Endothelial cell of umbilical vein (primary cell): ENCODE measurements at regions not wholly inside any gene's neighbourhood (a gene's known extent, or its start where the extent isn't known, plus 50 kb on each side); places are given as distances from the start of the nearest gene placed in this dataset.

ENCODE experiments used
- BruUV-seq: library from RNA; stranded (reverse); fragments of 400-500 nt; replicated peaks from 2 replicates; lab custom pipeline; 2021; lab: Mats Ljungman, UMichigan
- CTCF ChIA-PET: fragments of 300-600, 350-600 bp; sonication (Branson Sonifier 250); formaldehyde crosslinking; loops from one replicate; lab custom pipeline; 2021; ENCODE audit warnings: antibody characterized with exemption, inconsistent platforms; lab: Charles Lee
- POLR2A ChIA-PET: fragments of 300-600, 350-600 bp; sonication (Branson Sonifier 250); formaldehyde crosslinking; loops from one replicate; lab custom pipeline; 2021; ENCODE audit warnings: antibody characterized with exemption, inconsistent platforms; lab: Charles Lee
- DNase-seq: peaks from one replicate; pipeline ENCODE4 v3.0.0-alpha.2; 2011; ENCODE audit warnings: low read depth, low spot score
- FAIRE-seq: peaks from 2 replicates; lab custom pipeline; 2011; peaks lifted over from hg19 to GRCh38; lab: Jason Lieb, UNC
- H2AFZ ChIP-seq: 2 replicates; pipeline ENCODE4 v1.6.0; 2012; ENCODE audit warnings: low read depth, low read length, control low read depth, inconsistent platforms
- H3K27ac ChIP-seq: 2 replicates; pipeline ENCODE4 v1.5.1; 2011; ENCODE audit warnings: low read depth, mild to moderate bottlenecking, control low read depth, low read length, moderate library complexity; ENCODE audit not compliant: insufficient read depth
- H3K27me3 ChIP-seq, 2 experiments: 2 replicates each; pipeline versions ENCODE4 v1.6.0 to v1.6.1; 2011; ENCODE audit warnings: low read length in 2 of 2, mixed read lengths in 1 of 2; ENCODE audit not compliant: control insufficient read depth in 2 of 2, insufficient read depth in 2 of 2
- H3K36me3 ChIP-seq, 2 experiments: 2 replicates in 1 of 2; 3 replicates in 1 of 2; pipeline ENCODE4 v1.5.1; 2011; ENCODE audit warnings: low read length in 2 of 2, mild to moderate bottlenecking in 1 of 2, moderate library complexity in 1 of 2; ENCODE audit not compliant: control insufficient read depth in 2 of 2, insufficient read depth in 2 of 2; ENCODE audit errors: extremely low read depth in 1 of 2
- H3K4me1 ChIP-seq: 3 replicates; pipeline ENCODE4 v1.5.1; 2011; ENCODE audit warnings: mild to moderate bottlenecking, low read length; ENCODE audit not compliant: control insufficient read depth, insufficient read depth; ENCODE audit errors: extremely low read depth
- H3K4me2 ChIP-seq: 2 replicates; pipeline ENCODE4 v1.6.1; 2011; ENCODE audit warnings: low read length, control low read depth, mixed read lengths; ENCODE audit not compliant: insufficient read depth
- H3K4me3 ChIP-seq, 3 experiments: fragments of 200-600 bp in 1 of 3; sonication (generic), shearing (Covaris generic) in 1 of 3; replicated peaks in 1 of 3; 2 replicates each; pipeline ENCODE4 v1.5.1; 2011 to 2016; ENCODE audit warnings: control low read depth in 3 of 3, low read length in 3 of 3, mild to moderate bottlenecking in 2 of 3, inconsistent platforms in 1 of 3, low read depth in 1 of 3, moderate library complexity in 1 of 3; ENCODE audit not compliant: insufficient read depth in 1 of 3
- H3K79me2 ChIP-seq: 2 replicates; pipeline ENCODE4 v1.6.0; 2012; ENCODE audit warnings: low read length, inconsistent platforms; ENCODE audit not compliant: control insufficient read depth, insufficient read depth
- H3K9ac ChIP-seq: replicated peaks from 2 replicates; pipeline ENCODE3; 2011; ENCODE audit warnings: low read length, control low read depth; ENCODE audit not compliant: insufficient read depth; ENCODE audit errors: extremely low read depth
- H3K9me1 ChIP-seq: replicated peaks from 3 replicates; pipeline ENCODE4 v1.6.0; 2011; ENCODE audit warnings: mild to moderate bottlenecking, low read length; ENCODE audit not compliant: control insufficient read depth, insufficient read depth; ENCODE audit errors: extremely low read depth
- H3K9me3 ChIP-seq: replicated peaks from 2 replicates; pipeline ENCODE4 v1.5.1; 2012; ENCODE audit warnings: low read length, inconsistent platforms; ENCODE audit not compliant: control insufficient read depth, insufficient read depth
- H4K20me1 ChIP-seq: replicated peaks from 2 replicates; pipeline ENCODE3; 2011; ENCODE audit warnings: mild to moderate bottlenecking, low read length; ENCODE audit not compliant: control insufficient read depth, insufficient read depth; ENCODE audit errors: extremely low read depth
- CTCF ChIP-seq, 2 donors: IDR thresholded peaks; 1 replicate in 1 of 2; 2 replicates in 1 of 2; pipeline ENCODE4 v1.5.1; 2011; ENCODE audit warnings: low read length in 2 of 2, mild to moderate bottlenecking in 2 of 2, moderate library complexity in 2 of 2, control low read depth in 1 of 2, inconsistent platforms in 1 of 2, low read depth in 1 of 2; ENCODE audit not compliant: insufficient read depth in 1 of 2; ENCODE audit errors: extremely low read depth in 1 of 2
- EZH2 ChIP-seq: IDR thresholded peaks from 2 replicates; pipeline ENCODE4 v1.6.1; 2012; ENCODE audit warnings: borderline replicate concordance, low read depth, mild to moderate bottlenecking, moderate library complexity, low read length, inconsistent platforms; ENCODE audit not compliant: severe bottlenecking
- FOS ChIP-seq: IDR thresholded peaks from 2 replicates; pipeline ENCODE4 v1.6.1; 2011; ENCODE audit warnings: mild to moderate bottlenecking, low read length, moderate library complexity, borderline replicate concordance; ENCODE audit not compliant: insufficient read depth
- GATA2 ChIP-seq: IDR thresholded peaks from 2 replicates; pipeline ENCODE4 v1.7.0; 2011; ENCODE audit warnings: low read depth, mild to moderate bottlenecking, moderate library complexity, mixed read lengths, low read length; ENCODE audit not compliant: insufficient read length, insufficient read depth
- JUN ChIP-seq: IDR thresholded peaks from 2 replicates; pipeline ENCODE4 v1.6.1; 2011; ENCODE audit warnings: borderline replicate concordance, low read depth; ENCODE audit not compliant: insufficient read length, insufficient read depth
- MYC ChIP-seq: IDR thresholded peaks from one replicate; pipeline ENCODE4 v1.6.1; 2011; ENCODE audit warnings: mild to moderate bottlenecking, low read depth, low read length
- POLR2A ChIP-seq: IDR thresholded peaks from 2 replicates; pipeline ENCODE4 v1.6.1; 2012; ENCODE audit warnings: low read depth, mild to moderate bottlenecking, control low read depth, low read length
- POLR2AphosphoS5 ChIP-seq: IDR thresholded peaks from 2 replicates; pipeline ENCODE4 v1.6.1; 2012; ENCODE audit warnings: low read depth, mild to moderate bottlenecking, control low read depth, low read length, moderate library complexity; ENCODE audit not compliant: insufficient read depth
- dilution Hi-C: fragments of 300-500 bp; cut with MboI; formaldehyde crosslinking; loops from one replicate; pipeline ENCODE4 v1.15.0; 2019; ENCODE audit warnings: low sequenced_read_pairs; ENCODE audit not compliant: extremely low pct_ligation_motif_present
- intact Hi-C: fragments of 100-400 bp; cut with micrococcal nuclease; formaldehyde crosslinking; loops from one replicate; pipeline ENCODE4 v1.10.0; 2022
- TF ChIP-seq, protein P1 (sequence below): IDR thresholded peaks from 2 replicates; pipeline ENCODE4 v1.6.1; 2011; ENCODE audit not compliant: insufficient read depth, insufficient read length

GRCh38 chr11:24064309-24064903, 432.4 kb upstream of the LUZP2 start:
- intact Hi-C loops, result no loop called here
- TF ChIP-seq EZH2 (no peak), JUN (no peak), FOS (no peak), POLR2A (no peak), MYC (no peak), GATA2 (no peak), POLR2AphosphoS5 (no peak)
- TF ChIP-seq, protein P1, sequence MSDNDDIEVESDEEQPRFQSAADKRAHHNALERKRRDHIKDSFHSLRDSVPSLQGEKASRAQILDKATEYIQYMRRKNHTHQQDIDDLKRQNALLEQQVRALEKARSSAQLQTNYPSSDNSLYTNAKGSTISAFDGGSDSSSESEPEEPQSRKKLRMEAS, result no peak
- no peaks in the 10 kb centered on the region for H4K20me1 ChIP-seq
- no peaks in the 10 kb centered on the region for H3K4me1 ChIP-seq
- no peak overlapping the region for H3K9ac ChIP-seq
- H2AFZ ChIP-seq, result no peak overlapping the region
- dilution Hi-C loops, result no loop called here
- no peaks in the 10 kb centered on the region for H3K9me1 ChIP-seq
- no peak for FAIRE-seq
- H3K36me3 ChIP-seq, result no peaks in the 10 kb centered on the region
- H3K79me2 ChIP-seq, result no peaks in the 10 kb centered on the region
- H3K27me3 ChIP-seq, result no peaks in the 10 kb centered on the region
- H3K9me3 ChIP-seq, result no peaks in the 10 kb centered on the region
- no peak overlapping the region for H3K4me3 ChIP-seq
- POLR2A ChIA-PET, result no interaction called here
- CTCF ChIA-PET, result interaction anchor here (0.6 kb wide), 1 partner anchor 30 kb away, joined by 3 read pairs; no protein-coding TSS in a partner anchor
- no TSS peak for BruUV-seq
- no peak for DNase-seq
- no peak overlapping the region for H3K4me2 ChIP-seq
- no peak overlapping the region for H3K27ac ChIP-seq

DNA sequence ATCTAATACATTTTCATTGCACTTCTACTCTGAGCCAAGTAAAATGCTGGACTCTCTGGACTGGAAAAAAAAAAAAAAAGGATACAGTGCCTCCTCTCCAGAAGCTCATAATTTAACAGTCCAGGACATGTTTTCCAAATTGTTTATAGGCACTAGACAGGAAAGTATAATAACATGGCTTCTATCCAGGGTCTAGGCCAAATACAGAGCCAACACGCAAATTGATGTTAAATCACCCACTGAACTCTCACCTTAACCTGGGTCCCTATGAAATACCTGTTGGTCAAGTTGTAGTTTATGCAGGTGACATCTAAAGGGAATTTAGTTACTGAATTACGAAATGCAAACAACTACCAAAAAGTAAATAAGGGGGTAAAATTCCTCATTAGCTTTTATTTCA, 428.7 kb upstream of the LUZP2 start:
- Histone ChIP-seq H3K27ac (no peak overlapping the region), H3K4me2 (no peak overlapping the region), H3K9me1 (no peaks in the 10 kb centered on the region), H3K9me3 (no peaks in the 10 kb centered on the region), H4K20me1 (no peaks in the 10 kb centered on the region), H3K36me3 (no peaks in the 10 kb centered on the region), H2AFZ (no peak overlapping the region), H3K79me2 (no peaks in the 10 kb centered on the region), H3K4me3 (no peak overlapping the region), H3K9ac (no peak overlapping the region), H3K27me3 (no peaks in the 10 kb centered on the region), H3K4me1 (no peaks in the 10 kb centered on the region)
- no peak for DNase-seq
- FAIRE-seq, result no peak
- ChIA-PET CTCF (interaction anchor here (0.7 to 2.1 kb wide), 3 partner anchors 10 to 955 kb away, joined by 3 to 9 read pairs (median 4); no protein-coding TSS in a partner anchor), POLR2A (no interaction called here)
- dilution Hi-C loops, result no loop called here
- no TSS peak for BruUV-seq
- intact Hi-C loops, result no loop called here
- TF ChIP-seq, protein P1, result no peak
- TF ChIP-seq FOS (no peak), POLR2A (no peak), POLR2AphosphoS5 (no peak), CTCF (IDR thresholded peaks at IDR 0.05; ENCODE audit: extremely low read depth in 1 of 2, insufficient read depth in 1 of 2, low read depth in 1 of 2, low read length in 2 of 2) (no peak), MYC (no peak), GATA2 (no peak), EZH2 (no peak), JUN (no peak)
